ENCODE measurements at regions not wholly inside any gene's neighbourhood (a gene's known extent, or its start where the extent isn't known, plus 50 kb on each side); places are given as distances from the start of the nearest gene placed in this dataset.

DNA sequence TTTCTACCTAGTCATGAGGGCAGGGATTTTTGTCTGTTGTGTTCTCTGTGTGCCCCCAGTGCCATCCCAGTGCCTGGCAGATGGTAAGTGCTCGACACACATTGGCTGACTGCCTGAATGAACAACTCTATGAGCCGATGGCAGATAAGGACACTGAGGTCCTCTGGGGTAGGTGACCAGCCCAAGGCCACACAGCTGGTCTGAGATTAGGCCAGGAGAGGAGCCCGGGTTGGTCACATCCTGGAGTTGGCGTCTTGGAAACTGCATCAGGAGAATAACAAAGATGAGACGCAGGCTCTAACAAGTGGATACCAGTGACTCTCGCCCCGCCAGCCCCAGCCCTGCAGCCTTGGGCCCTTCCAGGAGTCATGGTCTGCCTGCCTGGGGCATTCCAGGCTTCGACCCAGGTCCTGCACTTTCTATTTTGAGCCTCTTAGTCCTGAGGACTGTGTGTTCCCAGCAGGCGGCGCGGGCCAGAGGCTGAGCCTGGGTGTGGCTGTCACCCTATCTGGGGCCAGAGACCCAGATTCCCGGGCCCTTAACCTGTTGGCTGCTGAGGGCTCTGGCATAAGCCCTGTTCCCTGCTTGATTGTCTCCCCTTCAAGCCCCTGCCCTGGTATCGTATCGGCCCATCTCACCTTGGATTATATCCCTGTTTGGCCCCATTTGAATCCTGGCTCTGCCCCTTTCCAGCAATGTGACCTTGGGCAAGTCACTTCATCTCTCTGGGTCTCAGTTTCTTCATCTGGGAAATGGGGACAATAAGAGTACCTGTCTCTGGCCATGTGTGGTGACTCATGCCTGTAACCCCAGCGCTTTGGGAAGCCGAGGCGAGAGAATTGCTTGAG lies 88.3 kb downstream of the CEBPB start:
- no peak for ATAC-seq
- TF ChIP-seq EZH2 (IDR thresholded peaks at IDR 0.05; ENCODE audit: low read length, unreplicated experiment) (no peak), EZH2phosphoT487 (IDR thresholded peaks at IDR 0.05; ENCODE audit: borderline replicate concordance, low read length) (no peak)
- TF ChIP-seq, protein P1, sequence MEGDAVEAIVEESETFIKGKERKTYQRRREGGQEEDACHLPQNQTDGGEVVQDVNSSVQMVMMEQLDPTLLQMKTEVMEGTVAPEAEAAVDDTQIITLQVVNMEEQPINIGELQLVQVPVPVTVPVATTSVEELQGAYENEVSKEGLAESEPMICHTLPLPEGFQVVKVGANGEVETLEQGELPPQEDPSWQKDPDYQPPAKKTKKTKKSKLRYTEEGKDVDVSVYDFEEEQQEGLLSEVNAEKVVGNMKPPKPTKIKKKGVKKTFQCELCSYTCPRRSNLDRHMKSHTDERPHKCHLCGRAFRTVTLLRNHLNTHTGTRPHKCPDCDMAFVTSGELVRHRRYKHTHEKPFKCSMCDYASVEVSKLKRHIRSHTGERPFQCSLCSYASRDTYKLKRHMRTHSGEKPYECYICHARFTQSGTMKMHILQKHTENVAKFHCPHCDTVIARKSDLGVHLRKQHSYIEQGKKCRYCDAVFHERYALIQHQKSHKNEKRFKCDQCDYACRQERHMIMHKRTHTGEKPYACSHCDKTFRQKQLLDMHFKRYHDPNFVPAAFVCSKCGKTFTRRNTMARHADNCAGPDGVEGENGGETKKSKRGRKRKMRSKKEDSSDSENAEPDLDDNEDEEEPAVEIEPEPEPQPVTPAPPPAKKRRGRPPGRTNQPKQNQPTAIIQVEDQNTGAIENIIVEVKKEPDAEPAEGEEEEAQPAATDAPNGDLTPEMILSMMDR (conservative IDR thresholded peaks at IDR 0.05; ENCODE audit: low read depth, low read length): no peak
- BruUV-seq (replicated peaks): no TSS peak
- intact Hi-C loops (cut with micrococcal nuclease): no loop called here
- Histone ChIP-seq H2AFZ (ENCODE audit: low read length) (no peak overlapping the region), H3K27ac (ENCODE audit: low read length) (no peak overlapping the region), H3K9ac (ENCODE audit: low read length) (no peak overlapping the region), H3K4me1 (ENCODE audit: insufficient read depth, low read length) (peaks cover 5% of the 10 kb centered on the region), H3K79me2 (ENCODE audit: low read length) (no peaks in the 10 kb centered on the region), H3K27me3 (ENCODE audit: low read length) (no peaks in the 10 kb centered on the region), H3K4me2 (ENCODE audit: low read length) (no peak overlapping the region), H3K9me3 (ENCODE audit: low read length) (no peaks in the 10 kb centered on the region), H3K4me3 (ENCODE audit: low read length) (no peak overlapping the region), H3K9me2 (replicated peaks; ENCODE audit: low read length) (no peaks in the 10 kb centered on the region), H3F3A (ENCODE audit: low read length, unreplicated experiment) (no peaks in the 10 kb centered on the region), H4K20me1 (ENCODE audit: low read length) (no peaks in the 10 kb centered on the region), H3K36me3 (ENCODE audit: low read depth, low read length) (no peaks in the 10 kb centered on the region)
- ChIA-PET CTCF (no interaction called here), POLR2A (ENCODE audit: unreplicated experiment) (no interaction called here)
- no peak for DNase-seq

DNA sequence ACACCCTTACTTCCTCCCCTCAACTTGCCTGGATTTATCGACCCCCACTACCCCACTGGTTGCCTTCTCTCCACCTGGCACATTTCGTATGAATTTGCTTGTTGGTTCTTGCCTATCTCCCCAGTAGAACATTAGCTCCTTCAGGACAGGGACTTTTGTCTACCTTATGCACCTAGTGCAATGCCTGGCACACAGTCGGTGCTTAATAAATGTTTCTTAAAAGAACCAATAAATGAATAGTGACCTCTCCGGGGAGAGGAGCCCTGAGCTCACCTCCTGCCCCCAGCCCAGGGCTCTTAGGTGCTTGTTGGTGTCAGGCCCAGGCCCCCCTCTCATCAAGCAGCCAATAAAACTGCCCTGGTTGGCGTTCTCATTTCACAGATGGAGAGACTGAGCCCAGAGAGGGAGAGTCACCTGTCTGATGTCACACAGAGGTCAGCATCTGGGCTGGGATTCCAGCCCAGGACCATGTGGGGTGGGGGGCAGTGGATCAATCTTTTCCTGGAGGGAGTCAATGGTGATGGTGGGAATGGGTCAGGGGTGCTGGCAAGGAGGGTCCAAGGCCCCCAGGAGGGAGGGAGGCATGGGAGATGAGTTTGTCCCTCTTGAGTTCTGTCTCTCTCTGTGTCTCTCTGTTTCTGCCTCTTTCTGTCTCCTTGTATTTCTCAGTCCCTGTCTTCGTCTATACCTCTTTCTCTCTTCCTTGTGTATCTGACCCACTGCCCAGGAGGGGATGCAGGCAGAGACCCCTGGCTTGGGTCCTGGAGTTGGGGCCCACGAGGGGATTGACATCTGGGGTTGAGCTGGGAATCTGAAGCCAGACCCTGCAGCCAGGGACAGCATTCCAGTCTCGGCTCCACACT lies 89.6 kb downstream of the CEBPB start:
- Histone ChIP-seq H3K27ac (ENCODE audit: low read length) (no peak overlapping the region), H3K4me3 (ENCODE audit: low read length) (no peak overlapping the region), H3K9me2 (replicated peaks; ENCODE audit: low read length) (no peaks in the 10 kb centered on the region), H3K9me3 (ENCODE audit: low read length) (no peaks in the 10 kb centered on the region), H4K20me1 (ENCODE audit: low read length) (no peaks in the 10 kb centered on the region), H3K4me2 (ENCODE audit: low read length) (no peak overlapping the region), H3K79me2 (ENCODE audit: low read length) (no peaks in the 10 kb centered on the region), H3K9ac (ENCODE audit: low read length) (no peak overlapping the region), H3K27me3 (ENCODE audit: low read length) (no peaks in the 10 kb centered on the region), H2AFZ (ENCODE audit: low read length) (no peak overlapping the region), H3F3A (ENCODE audit: low read length, unreplicated experiment) (no peaks in the 10 kb centered on the region), H3K4me1 (ENCODE audit: insufficient read depth, low read length) (peaks cover 17% of the 10 kb centered on the region), H3K36me3 (ENCODE audit: low read depth, low read length) (no peaks in the 10 kb centered on the region)
- ChIA-PET CTCF (no interaction called here), POLR2A (ENCODE audit: unreplicated experiment) (no interaction called here)
- ATAC-seq (no peak), DNase-seq (no peak)
- TF ChIP-seq EZH2 (IDR thresholded peaks at IDR 0.05; ENCODE audit: low read length, unreplicated experiment) (no peak), EZH2phosphoT487 (IDR thresholded peaks at IDR 0.05; ENCODE audit: borderline replicate concordance, low read length) (no peak)
- TF ChIP-seq, protein P1 (conservative IDR thresholded peaks at IDR 0.05; ENCODE audit: low read depth, low read length): no peak
- intact Hi-C loops (cut with micrococcal nuclease): no loop called here
- BruUV-seq (replicated peaks): no TSS peak
